ENCODE measurements at regions not wholly inside any gene's neighbourhood (a gene's known extent, or its start where the extent isn't known, plus 50 kb on each side); places are given as distances from the start of the nearest gene placed in this dataset.

DNA sequence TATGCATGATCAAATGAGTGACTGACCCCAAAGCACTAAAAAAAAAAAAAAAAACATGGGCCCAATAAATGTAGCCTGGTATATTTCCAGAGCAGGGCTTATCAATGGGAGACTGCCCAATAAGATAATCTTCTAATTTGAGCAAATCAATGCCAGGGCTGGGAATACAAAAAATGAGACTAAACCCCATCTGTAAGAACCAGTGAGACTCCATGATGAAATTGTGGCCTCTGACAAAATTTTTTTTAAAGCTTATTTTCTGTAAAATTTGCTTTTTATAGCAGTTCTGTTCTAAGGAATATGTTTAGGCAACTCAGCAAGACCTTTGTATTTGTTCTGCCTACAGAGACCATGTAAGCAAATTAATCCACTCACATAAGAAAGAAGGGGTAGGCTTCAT, 186.8 kb upstream of the CCDC150 start:
- TF ChIP-seq, protein P1, sequence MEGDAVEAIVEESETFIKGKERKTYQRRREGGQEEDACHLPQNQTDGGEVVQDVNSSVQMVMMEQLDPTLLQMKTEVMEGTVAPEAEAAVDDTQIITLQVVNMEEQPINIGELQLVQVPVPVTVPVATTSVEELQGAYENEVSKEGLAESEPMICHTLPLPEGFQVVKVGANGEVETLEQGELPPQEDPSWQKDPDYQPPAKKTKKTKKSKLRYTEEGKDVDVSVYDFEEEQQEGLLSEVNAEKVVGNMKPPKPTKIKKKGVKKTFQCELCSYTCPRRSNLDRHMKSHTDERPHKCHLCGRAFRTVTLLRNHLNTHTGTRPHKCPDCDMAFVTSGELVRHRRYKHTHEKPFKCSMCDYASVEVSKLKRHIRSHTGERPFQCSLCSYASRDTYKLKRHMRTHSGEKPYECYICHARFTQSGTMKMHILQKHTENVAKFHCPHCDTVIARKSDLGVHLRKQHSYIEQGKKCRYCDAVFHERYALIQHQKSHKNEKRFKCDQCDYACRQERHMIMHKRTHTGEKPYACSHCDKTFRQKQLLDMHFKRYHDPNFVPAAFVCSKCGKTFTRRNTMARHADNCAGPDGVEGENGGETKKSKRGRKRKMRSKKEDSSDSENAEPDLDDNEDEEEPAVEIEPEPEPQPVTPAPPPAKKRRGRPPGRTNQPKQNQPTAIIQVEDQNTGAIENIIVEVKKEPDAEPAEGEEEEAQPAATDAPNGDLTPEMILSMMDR (IDR thresholded peaks at IDR 0.05; ENCODE audit: low read depth, low read length, missing control alignments): no peak
- no peak for DNase-seq (ENCODE audit: extremely low read depth, low read depth)

DNA sequence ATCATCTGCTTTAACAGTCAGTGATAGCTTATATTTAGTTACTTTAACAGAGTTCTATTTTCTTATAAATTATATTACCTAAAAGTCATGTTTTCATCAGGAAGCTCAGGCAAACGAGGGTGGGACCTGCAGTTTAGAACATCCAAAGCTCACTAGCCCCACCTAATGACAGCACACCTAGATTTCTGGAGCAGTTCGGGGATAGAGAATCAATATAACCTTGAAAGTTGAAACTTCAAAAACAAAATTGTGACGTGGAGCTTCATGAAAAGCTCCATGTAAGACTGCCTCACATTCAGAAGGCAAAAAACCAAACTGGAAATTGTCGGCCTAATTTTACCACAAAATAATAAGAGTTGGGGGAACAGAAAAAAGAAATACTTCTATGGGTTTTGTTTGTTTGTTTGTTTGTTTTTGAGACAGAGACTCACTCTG, 185.9 kb upstream of the CCDC150 start:
- TF ChIP-seq, protein P1 (IDR thresholded peaks at IDR 0.05; ENCODE audit: low read depth, low read length, missing control alignments): peak; percentile 68
- peak; percentile 30 for DNase-seq (ENCODE audit: extremely low read depth, low read depth)
- H3K4me3 ChIP-seq (replicated peaks; ENCODE audit: low read depth, low read length): no peak overlapping the region

More for the DNA sequence above, 186.8 kb upstream of the CCDC150 start:
- no peak overlapping the region for H3K4me3 ChIP-seq (replicated peaks; ENCODE audit: low read depth, low read length)

DNA sequence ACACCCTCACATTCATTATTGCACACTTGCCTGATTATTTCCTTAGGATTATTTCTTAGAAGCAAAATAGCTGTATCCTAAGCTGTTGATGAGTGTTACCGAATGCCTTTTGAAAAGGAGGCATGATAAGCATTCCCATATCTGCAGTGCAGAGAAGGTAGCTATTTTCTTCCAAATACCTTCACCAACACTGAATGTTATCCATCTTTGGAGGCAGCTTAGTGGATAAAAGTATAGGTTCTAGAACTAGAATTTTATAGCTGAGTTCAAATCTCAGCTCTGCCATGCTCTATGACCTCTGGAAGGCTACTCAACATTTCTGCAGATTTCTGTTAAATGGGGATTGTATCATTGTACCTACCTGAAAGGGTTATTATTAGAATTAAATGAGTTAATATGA, 185.0 kb upstream of the CCDC150 start:
- no peak for DNase-seq (ENCODE audit: extremely low read depth, low read depth)
- TF ChIP-seq, protein P1 (IDR thresholded peaks at IDR 0.05; ENCODE audit: low read depth, low read length, missing control alignments): no peak
- H3K4me3 ChIP-seq (replicated peaks; ENCODE audit: low read depth, low read length): no peak overlapping the region

DNA sequence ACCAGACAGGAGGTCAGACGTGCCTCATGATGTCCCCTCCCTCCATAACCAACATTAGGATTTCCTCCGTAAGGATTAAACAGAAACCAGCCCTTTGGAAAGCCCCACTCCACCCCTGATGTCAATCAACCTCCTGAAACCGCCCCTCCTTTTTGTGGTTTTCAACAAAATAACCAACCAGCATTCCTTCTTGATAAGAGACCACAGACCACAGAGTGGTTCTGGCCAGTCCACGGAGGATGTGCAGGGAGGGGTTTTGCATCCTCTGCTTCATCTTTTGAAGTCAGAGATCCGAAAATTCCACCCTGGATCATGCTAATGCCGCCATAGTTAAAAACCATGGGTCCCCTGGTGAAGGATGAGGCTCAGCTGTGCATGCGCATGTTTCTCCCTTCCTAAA, 180.0 kb upstream of the CCDC150 start:
- no peak for DNase-seq (ENCODE audit: extremely low read depth, low read depth)
- H3K4me3 ChIP-seq (replicated peaks; ENCODE audit: low read depth, low read length): no peak overlapping the region
- TF ChIP-seq, protein P1 (IDR thresholded peaks at IDR 0.05; ENCODE audit: low read depth, low read length, missing control alignments): no peak

DNA sequence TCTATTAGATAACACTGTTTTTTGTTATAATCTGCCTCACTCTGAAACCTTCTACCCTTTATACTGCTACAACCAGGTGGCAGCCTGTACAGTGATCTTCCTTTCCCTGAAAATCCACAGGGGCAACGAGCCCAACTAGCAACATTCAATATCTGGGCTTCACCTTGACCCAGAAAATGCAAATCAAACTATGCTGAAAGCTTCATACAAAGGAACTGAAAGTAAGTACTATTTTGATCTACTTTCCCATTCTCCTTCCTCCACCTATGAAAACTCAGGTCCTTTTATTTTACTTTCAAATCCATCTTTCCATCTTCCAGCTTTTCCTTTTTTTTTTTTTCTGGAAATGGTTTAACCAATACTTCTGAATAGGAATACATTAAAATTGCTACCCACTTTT, 175.8 kb upstream of the CCDC150 start:
- DNase-seq (ENCODE audit: extremely low read depth, low read depth): no peak
- TF ChIP-seq, protein P1 (IDR thresholded peaks at IDR 0.05; ENCODE audit: low read depth, low read length, missing control alignments): no peak
- no peak overlapping the region for H3K4me3 ChIP-seq (replicated peaks; ENCODE audit: low read depth, low read length)

DNA sequence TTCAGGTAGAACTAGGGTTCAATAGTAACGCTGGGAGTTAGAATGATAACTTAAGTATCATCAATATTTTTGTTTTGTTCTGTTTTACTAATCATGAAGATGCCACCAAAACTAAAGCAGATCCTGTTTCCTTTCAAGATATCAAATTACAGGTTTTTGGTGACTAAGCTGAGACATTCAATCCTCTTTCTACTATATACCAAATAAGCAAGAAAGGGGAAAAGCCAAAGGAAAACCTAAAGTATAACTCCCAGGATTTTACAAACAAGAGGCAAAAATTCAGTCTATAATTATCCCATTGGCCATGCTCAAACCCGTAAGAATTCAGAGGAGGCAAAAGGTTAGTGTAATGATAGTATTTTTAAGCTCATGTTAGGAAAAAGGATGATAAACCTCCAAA, 175.2 kb upstream of the CCDC150 start:
- TF ChIP-seq, protein P1 (IDR thresholded peaks at IDR 0.05; ENCODE audit: low read depth, low read length, missing control alignments): no peak
- no peak overlapping the region for H3K4me3 ChIP-seq (replicated peaks; ENCODE audit: low read depth, low read length)
- no peak for DNase-seq (ENCODE audit: extremely low read depth, low read depth)

DNA sequence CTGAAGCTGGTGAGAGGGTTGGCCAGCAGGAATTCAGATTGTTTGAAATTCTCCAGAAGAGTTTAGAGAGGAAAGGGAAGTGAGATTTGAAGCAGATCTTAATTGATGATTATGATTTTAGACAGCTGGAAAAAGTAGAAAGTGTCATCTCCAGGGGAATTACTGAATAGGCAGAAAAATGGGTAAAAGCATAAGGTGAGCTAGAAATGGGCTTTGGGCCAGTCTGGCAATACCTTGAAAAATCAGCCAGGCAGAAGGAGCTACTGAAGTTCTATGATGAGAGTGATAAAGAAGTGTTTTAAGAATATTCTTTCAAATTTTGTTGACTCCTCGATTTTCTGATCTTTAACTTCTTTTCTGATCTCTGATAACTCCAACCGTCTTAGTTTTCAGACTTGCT, 172.9 kb upstream of the CCDC150 start:
- TF ChIP-seq, protein P1 (IDR thresholded peaks at IDR 0.05; ENCODE audit: low read depth, low read length, missing control alignments): no peak
- DNase-seq (ENCODE audit: extremely low read depth, low read depth): no peak
- H3K4me3 ChIP-seq (replicated peaks; ENCODE audit: low read depth, low read length): no peak overlapping the region

All from HFF-Myc (cell line).